SK-N-SH treated with all-trans-retinoic acid at 6 μM for 48 hours (cell line): ENCODE measurements at regions not wholly inside any gene's neighbourhood (a gene's known extent, or its start where the extent isn't known, plus 50 kb on each side); places are given as distances from the start of the nearest gene placed in this dataset.

Source experiments
- OSR1 ChIP-seq: fragments of 250-450 bp; sonication (Bioruptor Pico); IDR thresholded peaks from 2 replicates; pipeline ENCODE4 v1.8.0; 2022; ENCODE audit warnings: moderate library complexity, mild to moderate bottlenecking, inconsistent platforms
- PATZ1 ChIP-seq: fragments of 250-450 bp; sonication (Bioruptor Pico); IDR thresholded peaks from 2 replicates; pipeline ENCODE4 v1.8.0; 2020; ENCODE audit warnings: mild to moderate bottlenecking, moderate library complexity, borderline replicate concordance
- PPARA ChIP-seq: fragments of 250-450 bp; sonication (Bioruptor Pico); IDR thresholded peaks from 2 replicates; pipeline ENCODE4 v1.5.0; 2020; ENCODE audit warnings: mild to moderate bottlenecking, borderline replicate concordance
- RARB ChIP-seq: fragments of 250-450 bp; sonication (Bioruptor Pico); IDR thresholded peaks from 2 replicates; pipeline ENCODE4 v1.8.0; 2021; ENCODE audit warnings: mild to moderate bottlenecking, moderate library complexity
- ZFP3 ChIP-seq: fragments of 250-450 bp; sonication (Bioruptor Pico); IDR thresholded peaks from 2 replicates; pipeline ENCODE4 v1.5.0; 2020; ENCODE audit warnings: mild to moderate bottlenecking, moderate library complexity
- ZFP30 ChIP-seq: fragments of 450-650 bp; formaldehyde crosslinking; IDR thresholded peaks from 2 replicates; pipeline ENCODE4 v1.5.0; 2022; ENCODE audit warnings: mild to moderate bottlenecking, moderate library complexity
- ZNF565 ChIP-seq: fragments of 450-650 bp; formaldehyde crosslinking; conservative IDR thresholded peaks from 2 replicates; pipeline ENCODE4 v1.5.0; 2020; ENCODE audit warnings: low read depth, mild to moderate bottlenecking, moderate library complexity

DNA sequence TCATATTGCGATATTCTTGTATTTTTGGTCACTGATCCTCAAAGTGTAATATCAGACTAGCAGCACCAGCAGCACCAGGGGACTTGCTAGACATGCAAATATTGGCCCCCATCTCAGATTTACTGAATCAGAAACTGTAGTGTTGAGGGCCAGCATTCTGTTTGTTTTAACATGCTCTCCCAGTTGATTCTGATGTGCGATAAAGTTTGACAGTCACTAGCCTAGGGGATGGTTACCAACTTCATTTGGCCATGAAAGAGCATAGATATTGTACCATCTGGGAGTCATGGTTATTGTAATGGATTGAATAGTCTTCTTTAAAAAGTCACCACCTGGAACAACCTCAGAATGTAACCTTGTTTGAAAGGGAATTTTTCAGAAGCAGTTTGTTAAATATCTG lies 1090.4 kb upstream of the RAG2 start:
- TF ChIP-seq ZNF565 (CRISPR knock-in tag) (no peak), PATZ1 (CRISPR knock-in tag) (no peak), ZFP30 (CRISPR knock-in tag) (no peak), ZFP3 (CRISPR knock-in tag) (no peak), RARB (no peak), OSR1 (CRISPR knock-in tag) (no peak), PPARA (CRISPR knock-in tag) (no peak)
